ENCODE measurements at regions not wholly inside any gene's neighbourhood (a gene's known extent, or its start where the extent isn't known, plus 50 kb on each side); places are given as distances from the start of the nearest gene placed in this dataset.
A peak's percentile ranks its signal among the peaks of the same experiment; 100 is the strongest.
"Not testable (repeated sequence)": the region's sequence is repeated elsewhere in the genome, so short reads cannot be mapped to it uniquely, and the experiment has no call there.

GRCh38 chr6:25160134-25160533 is 119.0 kb upstream of the CARMIL1 start:
- DNase-seq (ENCODE audit: low spot score): not testable (repeated sequence)

- DNase-seq (ENCODE audit: low spot score): no peak
Observed at GRCh38 chr6:25165177-25165576, 114.0 kb upstream of the CARMIL1 start.

- no peak for DNase-seq (ENCODE audit: low spot score)
Observed at GRCh38 chr6:25165800-25166199, 113.4 kb upstream of the CARMIL1 start.

- DNase-seq (ENCODE audit: low spot score): no peak
Observed at GRCh38 chr6:25166955-25167748, 112.0 kb upstream of the CARMIL1 start.

GRCh38 chr6:25167961-25168360 is 111.2 kb upstream of the CARMIL1 start:
- DNase-seq (ENCODE audit: low spot score): no peak

GRCh38 chr6:25168637-25169036 is 110.5 kb upstream of the CARMIL1 start:
- no peak for DNase-seq (ENCODE audit: low spot score)

- peak; percentile 19 for DNase-seq (ENCODE audit: low spot score)
Observed at GRCh38 chr6:25169553-25169952, 109.6 kb upstream of the CARMIL1 start.

GRCh38 chr6:25169961-25170360 is 109.2 kb upstream of the CARMIL1 start:
- DNase-seq (ENCODE audit: low spot score): no peak

- DNase-seq (ENCODE audit: low spot score): no peak
Observed at GRCh38 chr6:25170640-25171039, 108.5 kb upstream of the CARMIL1 start.

GRCh38 chr6:25171301-25171700 is 107.9 kb upstream of the CARMIL1 start:
- no peak for DNase-seq (ENCODE audit: low spot score)

- DNase-seq (ENCODE audit: low spot score): peak; percentile 89
Observed at GRCh38 chr6:25172819-25173218, 106.4 kb upstream of the CARMIL1 start.

- DNase-seq (ENCODE audit: low spot score): no peak
Observed at GRCh38 chr6:25173246-25173645, 105.9 kb upstream of the CARMIL1 start.

- DNase-seq (ENCODE audit: low spot score): peak; percentile 60
Observed at GRCh38 chr6:25173951-25174474, 105.2 kb upstream of the CARMIL1 start.

- DNase-seq (ENCODE audit: low spot score): no peak
Observed at GRCh38 chr6:25174678-25175077, 104.5 kb upstream of the CARMIL1 start.

GRCh38 chr6:25175196-25175595 is 104.0 kb upstream of the CARMIL1 start:
- no peak for DNase-seq (ENCODE audit: low spot score)

- DNase-seq (ENCODE audit: low spot score): no peak
Observed at GRCh38 chr6:25175681-25176080, 103.5 kb upstream of the CARMIL1 start.

- DNase-seq (ENCODE audit: low spot score): no peak
Observed at GRCh38 chr6:25176466-25176865, 102.7 kb upstream of the CARMIL1 start.

GRCh38 chr6:25177500-25178028 is 101.6 kb upstream of the CARMIL1 start:
- no peak for DNase-seq (ENCODE audit: low spot score)

- DNase-seq (ENCODE audit: low spot score): no peak
Observed at GRCh38 chr6:25178336-25179035, 100.7 kb upstream of the CARMIL1 start.

GRCh38 chr6:25179051-25179778 is 100.0 kb upstream of the CARMIL1 start:
- peak; percentile 82 for DNase-seq (ENCODE audit: low spot score)

GRCh38 chr6:25180630-25181349 is 98.4 kb upstream of the CARMIL1 start:
- DNase-seq (ENCODE audit: low spot score): no peak

- no peak for DNase-seq (ENCODE audit: low spot score)
Observed at GRCh38 chr6:25181350-25181724, 97.8 kb upstream of the CARMIL1 start.

Data from GM03348 (cell line).